Peyer's patch (tissue), 4 donors: ENCODE measurements at regions not wholly inside any gene's neighbourhood (a gene's known extent, or its start where the extent isn't known, plus 50 kb on each side); places are given as distances from the start of the nearest gene placed in this dataset.

Source experiments
- DNase-seq, 3 donors: peaks; one replicate each; pipeline ENCODE4 v3.0.0-alpha.2; 2017 to 2019
- H3K27ac ChIP-seq, 4 donors: fragments of 200-600 bp; sonication (generic); one replicate each; pipeline ENCODE4 v1.5.1; 2016 to 2019
- H3K27me3 ChIP-seq, 2 donors: fragments of 200-600 bp; sonication (generic); one replicate each; pipeline ENCODE4 v1.5.1; 2019
- H3K36me3 ChIP-seq, 3 donors: fragments of 200-600 bp; sonication (generic); one replicate each; pipeline ENCODE4 v1.5.1; 2016 to 2019
- H3K4me1 ChIP-seq, 4 donors: fragments of 200-600 bp; sonication (generic); one replicate each; pipeline ENCODE4 v1.5.1; 2016 to 2019
- H3K4me3 ChIP-seq, 4 donors: fragments of 200-600 bp; sonication (generic); 1 replicate in 3 of 4; 2 replicates in 1 of 4; pipeline ENCODE4 v1.5.1; 2016 to 2019; ENCODE audit warnings: mild to moderate bottlenecking in 1 of 4
- H3K9me3 ChIP-seq, 4 donors: fragments of 200-600 bp; sonication (generic); one replicate each; pipeline ENCODE4 v1.5.1; 2016 to 2019; ENCODE audit warnings: mild to moderate bottlenecking in 1 of 4
- CTCF ChIP-seq, 6 experiments: fragments of 450-650 bp in 4 of 6; fragments of 200-600 bp in 2 of 6; sonication (generic) in 1 of 6; IDR thresholded peaks; one replicate each; pipeline ENCODE4 v1.5.1; 2017 to 2019; ENCODE audit warnings: antibody characterized with exemption in 6 of 6, mild to moderate bottlenecking in 3 of 6, moderate library complexity in 1 of 6
- POLR2A ChIP-seq, 2 donors: fragments of 450-650 bp; IDR thresholded peaks; one replicate each; pipeline ENCODE4 v1.5.1; 2017; ENCODE audit warnings: antibody characterized with exemption in 2 of 2, mild to moderate bottlenecking in 2 of 2, moderate library complexity in 2 of 2

DNA sequence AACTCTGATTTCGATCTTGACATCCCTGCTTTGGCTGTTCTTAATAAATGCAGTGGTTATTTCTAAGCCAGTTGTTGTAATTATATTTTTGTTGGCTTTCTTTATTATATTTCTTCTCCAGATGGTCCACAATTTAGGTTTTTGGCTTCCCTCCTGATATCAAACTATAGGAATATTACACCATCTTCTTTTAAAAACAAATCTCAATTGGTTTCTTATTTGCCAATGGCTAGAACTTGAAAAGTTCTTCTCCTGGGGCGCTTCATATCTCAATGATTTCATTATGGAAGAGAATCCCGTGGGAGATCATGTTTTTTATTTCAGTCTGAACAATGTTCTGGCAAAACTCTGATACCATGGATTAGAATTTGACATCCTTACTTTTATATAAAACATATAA lies 292.3 kb downstream of the FLRT2 start:
- no peak for DNase-seq
- no peak overlapping the region for H3K27ac ChIP-seq
- H3K4me3 ChIP-seq = no peak overlapping the region
- TF ChIP-seq CTCF (IDR thresholded peaks at IDR 0.05) = no peak
- TF ChIP-seq POLR2A (IDR thresholded peaks at IDR 0.05) = no peak
- H3K36me3 ChIP-seq = no peaks in the 10 kb centered on the region
- H3K27me3 ChIP-seq = no peaks in the 10 kb centered on the region
- H3K4me1 ChIP-seq = no peaks in the 10 kb centered on the region
- H3K9me3 ChIP-seq = no peaks in the 10 kb centered on the region

GRCh38 chr14:85817430-85817829 lies 287.5 kb downstream of the FLRT2 start:
- no peak for DNase-seq
- Histone ChIP-seq H3K4me3 (no peak overlapping the region), H3K27ac (no peak overlapping the region), H3K27me3 (no peaks in the 10 kb centered on the region), H3K9me3 (no peaks in the 10 kb centered on the region), H3K4me1 (no peaks in the 10 kb centered on the region), H3K36me3 (no peaks in the 10 kb centered on the region)
- no peak for TF ChIP-seq POLR2A (IDR thresholded peaks at IDR 0.05)
- no peak for TF ChIP-seq CTCF (IDR thresholded peaks at IDR 0.05)

DNA sequence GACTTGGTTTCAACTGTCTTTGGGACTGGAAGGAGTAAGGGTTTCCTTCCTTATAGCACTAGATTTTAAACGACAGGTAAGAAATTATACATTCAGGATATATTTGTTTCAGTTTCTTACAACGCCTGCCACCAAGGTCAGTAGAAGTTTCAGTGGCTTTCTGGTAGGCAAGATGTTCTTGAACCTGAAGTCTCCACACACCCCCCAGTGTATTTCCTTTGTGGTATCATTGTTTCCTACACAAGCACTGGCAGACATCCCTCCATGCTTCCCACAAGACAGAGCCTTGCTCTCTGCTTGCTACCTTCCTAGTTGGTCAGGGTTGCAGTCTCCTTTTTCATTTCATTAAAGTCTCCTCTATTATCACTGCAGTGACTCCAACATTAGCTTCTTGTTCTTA lies 283.1 kb downstream of the FLRT2 start:
- no peak overlapping the region for H3K4me3 ChIP-seq
- TF ChIP-seq CTCF (IDR thresholded peaks at IDR 0.05) (no peak), POLR2A (IDR thresholded peaks at IDR 0.05) (no peak)
- no peak overlapping the region for H3K27ac ChIP-seq
- H3K9me3 ChIP-seq = no peaks in the 10 kb centered on the region
- H3K27me3 ChIP-seq = no peaks in the 10 kb centered on the region
- DNase-seq = no peak
- no peaks in the 10 kb centered on the region for H3K36me3 ChIP-seq
- H3K4me1 ChIP-seq = no peaks in the 10 kb centered on the region

- H3K27me3 ChIP-seq = no peaks in the 10 kb centered on the region
- H3K4me1 ChIP-seq = no peaks in the 10 kb centered on the region
- TF ChIP-seq POLR2A (IDR thresholded peaks at IDR 0.05) = no peak
- no peak for TF ChIP-seq CTCF (IDR thresholded peaks at IDR 0.05)
- no peak for DNase-seq
- H3K36me3 ChIP-seq = no peaks in the 10 kb centered on the region
- H3K9me3 ChIP-seq = no peaks in the 10 kb centered on the region
- H3K27ac ChIP-seq = no peak overlapping the region
- no peak overlapping the region for H3K4me3 ChIP-seq
These were observed 281.4 kb downstream of the FLRT2 start for GRCh38 chr14:85811340-85811739.

GRCh38 chr14:85799668-85800067 lies 269.7 kb downstream of the FLRT2 start:
- no peak for DNase-seq
- Histone ChIP-seq H3K9me3 (no peaks in the 10 kb centered on the region), H3K36me3 (no peaks in the 10 kb centered on the region), H3K27me3 (no peaks in the 10 kb centered on the region), H3K4me3 (no peak overlapping the region), H3K27ac (no peak overlapping the region), H3K4me1 (no peaks in the 10 kb centered on the region)
- TF ChIP-seq CTCF (IDR thresholded peaks at IDR 0.05) (no peak), POLR2A (IDR thresholded peaks at IDR 0.05) (no peak)

- Histone ChIP-seq H3K27ac (no peak overlapping the region), H3K27me3 (no peaks in the 10 kb centered on the region), H3K9me3 (no peaks in the 10 kb centered on the region), H3K4me3 (no peak overlapping the region), H3K36me3 (no peaks in the 10 kb centered on the region), H3K4me1 (no peaks in the 10 kb centered on the region)
- no peak for DNase-seq
- TF ChIP-seq CTCF (IDR thresholded peaks at IDR 0.05) (no peak), POLR2A (IDR thresholded peaks at IDR 0.05) (no peak)
These were observed 268.9 kb downstream of the FLRT2 start for GRCh38 chr14:85798856-85799255.
